ENCODE measurements at regions not wholly inside any gene's neighbourhood (a gene's known extent, or its start where the extent isn't known, plus 50 kb on each side); places are given as distances from the start of the nearest gene placed in this dataset.

- TF ChIP-seq POLR2AphosphoS5 (IDR thresholded peaks at IDR 0.05) (no peak), CTCF (IDR thresholded peaks at IDR 0.05) (no peak)
Measured at GRCh38 chr9:107742531-107743309, 253.2 kb upstream of the KLF4 start.
